ENCODE measurements at regions not wholly inside any gene's neighbourhood (a gene's known extent, or its start where the extent isn't known, plus 50 kb on each side); places are given as distances from the start of the nearest gene placed in this dataset.
A peak's percentile ranks its signal among the peaks of the same experiment; 100 is the strongest.

GRCh38 chr3:13249664-13250390 is 170.3 kb downstream of the NUP210 start:
- no peak for DNase-seq (ENCODE audit: low spot score)

- DNase-seq (ENCODE audit: low spot score), result no peak
These were observed 171.5 kb downstream of the NUP210 start for GRCh38 chr3:13248640-13249039.

DNA sequence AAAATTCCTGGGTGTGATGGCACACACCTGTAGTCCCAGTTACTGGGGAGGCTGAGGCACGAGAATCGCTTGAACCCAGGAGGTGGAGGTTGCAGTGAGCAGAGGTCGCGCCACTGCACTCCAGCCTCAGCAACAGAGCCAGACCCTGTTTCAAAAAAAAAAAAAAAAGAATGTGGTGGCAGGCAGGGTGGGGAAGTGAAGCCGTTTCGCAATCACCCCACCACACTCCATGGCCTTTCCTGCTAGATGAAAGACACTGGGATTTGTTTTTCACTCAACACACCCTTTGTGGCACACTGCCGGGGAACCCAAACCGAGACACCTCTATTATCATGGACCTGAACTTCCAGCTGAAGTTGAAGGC is 172.4 kb upstream of the IQSEC1 start:
- DNase-seq (ENCODE audit: low spot score), result no peak

GRCh38 chr3:13243586-13243985 is 170.4 kb upstream of the IQSEC1 start:
- no peak for DNase-seq (ENCODE audit: low spot score)

DNA sequence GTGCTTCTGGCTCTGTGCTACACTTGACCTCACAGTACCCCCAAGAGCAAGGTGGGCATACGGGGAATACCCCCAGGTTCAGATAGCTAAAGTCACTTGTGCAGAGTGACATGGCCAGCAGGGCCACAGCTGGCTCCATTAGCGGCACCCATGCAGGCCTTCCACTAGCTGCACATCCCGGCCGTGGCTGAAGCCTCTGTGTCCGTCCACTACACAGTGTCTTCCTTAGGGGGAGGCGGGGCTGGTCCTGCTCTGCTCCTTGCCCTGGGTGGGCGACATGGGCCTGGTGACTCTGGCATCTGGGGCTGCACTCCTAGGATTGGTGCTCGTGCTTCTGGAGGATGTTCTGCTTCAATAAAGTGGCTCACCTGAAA is 169.1 kb upstream of the IQSEC1 start:
- DNase-seq (ENCODE audit: low spot score), result no peak

DNA sequence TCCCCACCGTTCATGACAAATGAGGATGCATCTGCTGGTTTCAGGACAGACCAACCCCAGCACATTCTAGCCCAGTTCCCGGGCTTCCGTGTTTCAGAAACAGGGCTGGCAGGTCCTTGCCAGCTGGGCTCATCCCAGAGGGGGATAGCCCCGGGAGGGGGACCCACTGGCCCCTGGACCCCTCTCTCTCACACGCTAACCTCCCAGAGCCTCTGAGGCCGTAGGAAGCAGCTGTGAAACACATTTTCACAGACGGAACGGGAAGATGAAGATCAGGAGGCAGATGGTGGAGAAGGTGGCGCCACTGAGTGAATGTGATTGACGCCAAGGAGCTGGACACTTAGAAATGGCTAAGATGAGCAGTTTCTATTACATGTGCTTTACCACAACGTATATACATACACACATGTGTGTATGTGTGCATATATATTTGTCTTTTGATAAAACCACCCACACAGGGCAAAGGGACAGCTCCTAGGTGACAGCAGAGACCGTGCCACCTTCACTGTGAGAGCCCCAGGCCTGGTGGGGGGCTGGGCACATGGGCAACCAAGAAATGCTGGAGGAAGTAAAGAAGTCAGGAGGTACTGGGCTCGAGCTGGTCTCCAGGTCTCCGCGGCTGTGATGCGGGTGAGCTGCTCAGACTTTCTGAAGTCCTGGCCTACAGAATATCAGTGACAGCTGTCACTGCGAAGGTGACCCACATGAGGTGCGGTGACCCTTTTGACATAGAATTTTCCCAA is 168.6 kb upstream of the IQSEC1 start:
- DNase-seq (ENCODE audit: low spot score), result no peak

GRCh38 chr3:13240928-13241618 is 167.8 kb upstream of the IQSEC1 start:
- DNase-seq (ENCODE audit: low spot score), result no peak

GRCh38 chr3:13239467-13239760 is 166.2 kb upstream of the IQSEC1 start:
- DNase-seq (ENCODE audit: low spot score), result no peak

GRCh38 chr3:13238687-13239466 is 165.6 kb upstream of the IQSEC1 start:
- no peak for DNase-seq (ENCODE audit: low spot score)

DNA sequence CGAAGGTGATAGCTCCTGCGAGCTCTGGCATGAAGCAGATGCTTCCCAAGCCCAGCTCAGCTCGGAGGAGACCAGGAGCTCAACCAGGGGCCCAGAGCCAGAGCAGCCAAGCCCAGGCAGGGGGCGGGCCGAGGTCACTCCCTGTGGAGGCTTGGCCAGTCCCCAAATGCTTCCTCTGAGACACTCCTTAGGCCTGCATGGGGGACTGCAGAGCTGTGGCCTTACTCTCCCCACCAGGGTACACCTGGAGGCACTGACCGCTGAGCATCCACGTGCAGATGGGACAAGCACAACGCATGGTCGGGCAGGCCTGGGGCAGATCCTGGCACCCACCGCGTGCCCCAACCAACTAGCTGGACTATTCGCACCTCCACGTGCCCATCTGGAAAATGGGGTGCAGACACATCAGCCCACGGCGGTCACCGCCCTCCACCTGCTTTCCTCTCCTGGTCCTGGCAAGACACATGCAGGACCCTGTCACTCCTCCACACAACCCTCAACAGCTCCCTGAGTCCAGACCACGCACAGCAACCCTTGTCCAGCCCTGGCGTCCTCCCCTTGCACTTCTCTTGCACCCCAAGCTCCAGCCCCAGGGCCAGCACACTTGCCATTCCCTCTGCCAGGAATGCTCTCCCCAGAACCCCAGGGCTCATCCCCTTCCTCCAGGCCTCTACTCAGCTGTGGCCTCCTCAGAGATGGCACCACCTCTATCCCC is 164.7 kb upstream of the IQSEC1 start:
- no peak for DNase-seq (ENCODE audit: low spot score)

- no peak for DNase-seq (ENCODE audit: low spot score)
These were observed 163.4 kb upstream of the IQSEC1 start for GRCh38 chr3:13236557-13237173.

- DNase-seq (ENCODE audit: low spot score), result no peak
These were observed 162.7 kb upstream of the IQSEC1 start for GRCh38 chr3:13235897-13236296.

GRCh38 chr3:13235079-13235478 is 161.8 kb upstream of the IQSEC1 start:
- DNase-seq (ENCODE audit: low spot score), result no peak

- no peak for DNase-seq (ENCODE audit: low spot score)
These were observed 161.4 kb upstream of the IQSEC1 start for GRCh38 chr3:13234666-13235065.

DNA sequence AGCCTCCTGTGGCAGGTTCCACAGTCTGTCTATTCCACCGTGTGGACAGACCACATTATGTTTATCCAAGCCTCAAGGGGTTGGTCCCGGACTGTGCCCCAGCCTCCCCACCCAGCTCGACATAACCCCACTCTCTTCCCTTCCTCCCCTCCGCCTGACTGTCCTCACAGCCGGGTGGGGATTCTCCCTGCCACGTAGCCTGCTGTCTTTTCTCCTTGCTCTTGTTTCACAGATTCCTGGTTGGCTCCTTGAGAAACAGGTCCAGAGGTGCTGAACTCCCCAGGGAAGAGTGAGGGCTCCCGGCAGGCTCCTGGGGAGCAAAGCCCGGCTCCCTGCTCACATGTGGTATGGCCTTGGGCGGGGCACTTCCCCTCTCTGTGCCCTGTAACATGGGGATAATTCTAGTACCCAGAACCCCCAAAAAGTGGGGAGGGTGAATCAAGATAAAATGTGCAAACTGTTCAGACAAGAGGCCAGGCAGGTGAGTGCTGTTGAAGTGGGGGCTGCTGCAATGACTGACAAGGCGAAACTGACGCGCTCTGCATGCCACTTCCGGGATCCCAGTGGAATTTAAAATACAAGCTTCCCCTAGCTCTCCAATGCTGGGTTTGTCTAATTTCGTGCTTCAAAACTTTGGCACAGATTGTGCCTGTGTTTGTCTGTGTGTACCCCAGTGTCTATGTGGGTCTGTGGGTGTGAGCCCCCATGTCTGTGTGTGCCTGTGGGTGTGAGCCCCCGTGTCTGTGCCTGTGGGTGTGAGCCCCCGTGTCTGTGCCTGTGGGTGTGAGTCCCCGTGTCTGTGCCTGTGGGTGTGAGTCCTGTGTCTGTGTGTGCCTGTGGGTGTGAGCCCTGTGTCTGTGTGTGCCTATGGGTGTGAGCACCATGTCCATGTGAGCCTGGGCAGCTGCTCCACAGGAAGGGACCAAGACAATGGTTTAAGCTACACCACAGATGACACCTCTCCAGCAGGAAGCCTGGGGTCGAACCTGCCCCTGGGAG is 160.6 kb upstream of the IQSEC1 start:
- DNase-seq (ENCODE audit: low spot score), result no peak

GRCh38 chr3:13231781-13232666 is 158.8 kb upstream of the IQSEC1 start:
- DNase-seq (ENCODE audit: low spot score), result no peak

GRCh38 chr3:13229273-13229949 is 156.2 kb upstream of the IQSEC1 start:
- peak; percentile 56 for DNase-seq (ENCODE audit: low spot score)

GRCh38 chr3:13228584-13228983 is 155.4 kb upstream of the IQSEC1 start:
- DNase-seq (ENCODE audit: low spot score), result no peak

Measured in HT-29 (cell line).